DND-41 (cell line): ENCODE measurements at regions not wholly inside any gene's neighbourhood (a gene's known extent, or its start where the extent isn't known, plus 50 kb on each side); places are given as distances from the start of the nearest gene placed in this dataset.

Experiments used
- ATAC-seq: fragments of 200-7000 bp; cut with Tn5 transposase; 3 replicates; pipeline ENCODE4 v1.9.1; 2021; ENCODE audit warnings: low read depth; ENCODE audit not compliant: insufficient read depth
- DNase-seq: peaks from one replicate; pipeline ENCODE4 v3.0.0-alpha.2; 2020
- H2AFZ ChIP-seq: 2 replicates; pipeline ENCODE4 v1.6.0; 2012; ENCODE audit warnings: low read depth, low read length
- H3K27ac ChIP-seq: 2 replicates; pipeline ENCODE4 v1.5.1; 2012; ENCODE audit warnings: low read length, inconsistent platforms
- H3K27me3 ChIP-seq: fragments of 200-600 bp; sonication (generic); 2 replicates; pipeline ENCODE4 v1.6.0; 2012; ENCODE audit warnings: low read length, mild to moderate bottlenecking, inconsistent platforms; ENCODE audit not compliant: insufficient read depth, poor library complexity
- H3K36me3 ChIP-seq: 2 replicates; pipeline ENCODE4 v1.5.1; 2012; ENCODE audit warnings: low read length, inconsistent platforms; ENCODE audit not compliant: insufficient read depth
- H3K4me1 ChIP-seq: 2 replicates; pipeline ENCODE4 v1.5.1; 2012; ENCODE audit warnings: mild to moderate bottlenecking, low read length; ENCODE audit not compliant: insufficient read depth
- H3K4me2 ChIP-seq: 2 replicates; pipeline ENCODE4 v1.6.0; 2012; ENCODE audit warnings: mild to moderate bottlenecking, moderate library complexity, low read length, inconsistent platforms; ENCODE audit not compliant: insufficient read depth
- H3K4me3 ChIP-seq, 2 experiments: fragments of 200-600 bp in 1 of 2; shearing (Covaris generic) in 1 of 2; 2 replicates each; pipeline ENCODE4 v1.5.1; 2012 to 2016; ENCODE audit warnings: inconsistent platforms in 2 of 2, low read length in 2 of 2, mild to moderate bottlenecking in 2 of 2, low read depth in 1 of 2, moderate library complexity in 1 of 2
- H3K79me2 ChIP-seq: 2 replicates; pipeline ENCODE4 v1.6.0; 2012; ENCODE audit warnings: low read length, inconsistent platforms; ENCODE audit not compliant: insufficient read depth
- H3K9ac ChIP-seq: 2 replicates; pipeline ENCODE4 v1.6.0; 2012; ENCODE audit warnings: low read depth, mild to moderate bottlenecking, inconsistent platforms, low read length, moderate library complexity
- H3K9me3 ChIP-seq: 2 replicates; pipeline ENCODE4 v1.5.1; 2012; ENCODE audit warnings: low read length, moderate library complexity, mild to moderate bottlenecking, inconsistent platforms; ENCODE audit not compliant: insufficient read depth, severe bottlenecking
- H4K20me1 ChIP-seq: 2 replicates; pipeline ENCODE4 v1.6.0; 2012; ENCODE audit warnings: low read length; ENCODE audit not compliant: insufficient read depth
- CTCF ChIP-seq: IDR thresholded peaks from 2 replicates; pipeline ENCODE4 v1.5.1; 2012; ENCODE audit warnings: borderline replicate concordance, low read length, moderate library complexity, mild to moderate bottlenecking; ENCODE audit not compliant: poor library complexity, severe bottlenecking; ENCODE audit errors: extremely low read depth
- EZH2 ChIP-seq: IDR thresholded peaks from 3 replicates; pipeline ENCODE4 v1.6.1; 2012; ENCODE audit warnings: borderline replicate concordance, low read depth, mild to moderate bottlenecking, moderate library complexity, low read length, inconsistent platforms; ENCODE audit not compliant: severe bottlenecking

GRCh38 chr12:65715961-65716360, 108.3 kb upstream of the HMGA2 start:
- Histone ChIP-seq H3K27ac (no peak overlapping the region), H2AFZ (no peak overlapping the region), H3K9me3 (no peaks in the 10 kb centered on the region), H3K4me1 (no peaks in the 10 kb centered on the region), H3K27me3 (no peaks in the 10 kb centered on the region), H3K79me2 (no peaks in the 10 kb centered on the region), H3K4me3 (no peak overlapping the region), H4K20me1 (no peaks in the 10 kb centered on the region), H3K4me2 (no peak overlapping the region), H3K36me3 (no peaks in the 10 kb centered on the region), H3K9ac (no peak overlapping the region)
- DNase-seq = no peak
- TF ChIP-seq EZH2 (no peak), CTCF (no peak)
- ATAC-seq = no peak

DNA sequence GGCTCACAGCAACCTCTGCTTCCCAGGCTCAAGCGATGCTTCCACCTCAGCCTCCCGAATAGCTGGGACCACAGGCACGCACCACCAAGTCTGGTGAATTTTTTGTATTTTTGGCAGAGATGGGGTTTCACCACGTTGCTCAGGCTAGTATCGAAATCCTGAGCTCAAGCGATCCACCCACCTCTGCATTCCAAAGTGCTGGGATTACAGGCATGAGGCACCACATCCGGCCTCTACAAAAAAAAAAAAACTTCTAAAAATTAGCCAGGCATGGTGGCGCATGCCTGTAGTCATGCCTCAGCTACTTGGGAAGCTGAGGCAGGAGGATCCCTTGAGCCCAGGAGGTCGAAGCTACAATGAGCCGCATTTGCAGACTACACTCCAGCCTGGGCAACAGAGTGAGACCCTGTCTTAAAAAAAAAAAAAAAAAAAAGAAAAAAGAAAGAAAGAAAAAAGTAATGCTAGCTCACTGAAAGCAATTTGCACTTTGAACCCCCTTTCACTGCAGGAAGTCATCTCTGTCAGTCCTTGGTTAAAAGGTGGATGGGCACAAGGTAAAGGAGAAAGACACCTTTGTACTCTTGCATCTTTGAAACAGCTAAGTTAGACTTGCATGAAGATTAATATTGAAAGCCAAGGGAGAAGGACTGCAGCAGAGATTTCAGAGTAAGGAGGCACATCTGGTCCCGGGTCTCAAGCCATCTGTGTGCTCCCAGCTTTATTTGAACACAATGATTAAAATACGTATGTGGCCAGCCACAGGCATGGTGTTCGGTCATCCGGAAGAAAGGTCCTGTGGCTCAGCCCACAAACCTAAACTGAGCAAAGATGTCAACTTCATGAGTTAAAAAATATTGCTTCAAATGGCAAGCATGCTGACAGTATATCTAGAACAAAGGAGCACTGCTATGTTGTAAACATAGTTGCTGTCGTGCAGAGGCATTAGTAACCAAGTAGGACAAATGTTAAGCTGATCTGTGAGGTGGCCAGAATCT, 103.8 kb upstream of the HMGA2 start:
- Histone ChIP-seq H3K27me3 (peaks cover 11% of the 10 kb centered on the region), H4K20me1 (no peaks in the 10 kb centered on the region), H3K36me3 (no peaks in the 10 kb centered on the region), H3K9ac (no peak overlapping the region), H3K4me3 (no peak overlapping the region), H3K4me1 (no peaks in the 10 kb centered on the region), H2AFZ (no peak overlapping the region), H3K79me2 (no peaks in the 10 kb centered on the region), H3K27ac (no peak overlapping the region), H3K9me3 (no peaks in the 10 kb centered on the region), H3K4me2 (no peak overlapping the region)
- ATAC-seq = no peak
- TF ChIP-seq CTCF = no peak
- no peak for TF ChIP-seq EZH2
- DNase-seq = no peak

GRCh38 chr12:65721541-65722190, 102.6 kb upstream of the HMGA2 start:
- Histone ChIP-seq H3K9me3 (no peaks in the 10 kb centered on the region), H3K79me2 (no peaks in the 10 kb centered on the region), H3K27ac (no peak overlapping the region), H4K20me1 (no peaks in the 10 kb centered on the region), H3K4me3 (no peak overlapping the region), H3K4me2 (no peak overlapping the region), H3K27me3 (peaks cover 11% of the 10 kb centered on the region), H3K4me1 (no peaks in the 10 kb centered on the region), H3K9ac (no peak overlapping the region), H2AFZ (no peak overlapping the region), H3K36me3 (no peaks in the 10 kb centered on the region)
- ATAC-seq = no peak
- TF ChIP-seq CTCF (no peak), EZH2 (no peak)
- DNase-seq = no peak
